NCI-H748 (cell line): ENCODE measurements at regions not wholly inside any gene's neighbourhood (a gene's known extent, or its start where the extent isn't known, plus 50 kb on each side); places are given as distances from the start of the nearest gene placed in this dataset.
A peak's percentile ranks its signal among the peaks of the same experiment; 100 is the strongest.
"Not testable (repeated sequence)": the region's sequence is repeated elsewhere in the genome, so short reads cannot be mapped to it uniquely, and the experiment has no call there.

Source experiments
- DNase-seq: peaks from one replicate; lab custom pipeline; 2025; ENCODE audit not compliant: unreplicated experiment; lab: John Stamatoyannopoulos, UW

GRCh38 chr11:114928260-114928870 lies 250.0 kb downstream of the NXPE2 start:
- no peak for DNase-seq

GRCh38 chr11:114929351-114930000 lies 251.1 kb downstream of the NXPE2 start:
- DNase-seq = no peak

- no peak for DNase-seq
Observed at GRCh38 chr11:114938799-114939198, 260.5 kb downstream of the NXPE2 start.

GRCh38 chr11:114942207-114942606 lies 263.9 kb downstream of the NXPE2 start:
- peak; percentile 11 for DNase-seq

- DNase-seq = no peak
Observed at GRCh38 chr11:114949614-114950351, 271.5 kb downstream of the NXPE2 start.

- DNase-seq = peak; percentile 40
Observed at GRCh38 chr11:114953039-114953438, 274.7 kb downstream of the NXPE2 start.

- DNase-seq = no peak
Observed at GRCh38 chr11:114955923-114956322, 277.6 kb downstream of the NXPE2 start.

- DNase-seq = no peak
Observed at GRCh38 chr11:114956566-114956965, 278.2 kb downstream of the NXPE2 start.

- no peak for DNase-seq
Observed at GRCh38 chr11:114959953-114960505, 281.7 kb downstream of the NXPE2 start.

- DNase-seq = not testable (repeated sequence)
Observed at GRCh38 chr11:114960819-114961218, 282.5 kb downstream of the NXPE2 start.

GRCh38 chr11:114964676-114965214 lies 286.4 kb downstream of the NXPE2 start:
- peak; percentile 25 for DNase-seq

- DNase-seq = no peak
Observed at GRCh38 chr11:114970927-114971645, 292.8 kb downstream of the NXPE2 start.

GRCh38 chr11:114972105-114972504 lies 293.8 kb downstream of the NXPE2 start:
- DNase-seq = no peak

- DNase-seq = no peak
Observed at GRCh38 chr11:114977651-114978050, 299.3 kb downstream of the NXPE2 start.

- no peak for DNase-seq
Observed at GRCh38 chr11:114982141-114982540, 303.8 kb downstream of the NXPE2 start.

- no peak for DNase-seq
Observed at GRCh38 chr11:114984611-114985163, 306.4 kb downstream of the NXPE2 start.

- no peak for DNase-seq
Observed at GRCh38 chr11:114986365-114986764, 308.0 kb downstream of the NXPE2 start.

- DNase-seq = no peak
Observed at GRCh38 chr11:114987186-114987760, 308.9 kb downstream of the NXPE2 start.

GRCh38 chr11:114988644-114989043 lies 310.3 kb downstream of the NXPE2 start:
- no peak for DNase-seq

- DNase-seq = no peak
Observed at GRCh38 chr11:114989536-114989935, 311.2 kb downstream of the NXPE2 start.
